ENCODE measurements at regions not wholly inside any gene's neighbourhood (a gene's known extent, or its start where the extent isn't known, plus 50 kb on each side); places are given as distances from the start of the nearest gene placed in this dataset.

DNA sequence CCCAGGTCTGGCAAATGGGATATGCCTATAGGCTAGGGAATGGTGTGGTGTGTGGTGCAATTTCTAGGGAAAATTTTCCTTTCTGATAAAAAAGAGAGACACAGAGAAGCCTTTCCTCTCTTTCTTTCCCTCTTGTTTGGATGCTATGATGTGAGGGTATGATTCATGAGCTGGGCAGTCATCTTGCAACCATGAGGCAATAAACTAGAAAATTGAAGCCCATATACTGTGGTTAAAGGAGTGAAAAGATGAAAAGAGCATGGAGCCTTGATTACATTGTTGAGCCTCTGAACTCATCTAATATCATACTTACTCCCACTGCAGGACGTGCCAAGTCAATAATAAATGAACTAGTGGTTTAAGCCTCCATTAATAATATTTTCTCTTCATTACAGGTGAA is 215.6 kb downstream of the HAUS1 start:
- Histone ChIP-seq H4K20me1 (ENCODE audit: control insufficient read depth, insufficient read depth, low read length, poor library complexity, severe bottlenecking) (no peaks in the 10 kb centered on the region), H3K4me1 (ENCODE audit: control insufficient read depth in 2 of 2, insufficient read depth in 2 of 2, low read length in 2 of 2) (peaks cover 4 to 8% of the 10 kb centered on the region in 2 donors), H3K4me2 (replicated peaks; ENCODE audit: low read depth, low read length, poor library complexity, severe bottlenecking) (no peak overlapping the region), H3K9ac (ENCODE audit: low read length) (no peak overlapping the region), H3K27ac (ENCODE audit: low read length in 2 of 2) (no peak overlapping the region), H3K9me3 (ENCODE audit: control extremely low read depth in 1 of 3, control insufficient read depth in 2 of 3, insufficient read depth in 1 of 3, low read length in 2 of 3) (no peaks in the 10 kb centered on the region), H3K4me3 (ENCODE audit: control extremely low read depth in 1 of 5, extremely low read depth in 1 of 5, insufficient read depth in 1 of 5, low read depth in 2 of 5, low read length in 4 of 5) (no peak overlapping the region), H2AFZ (ENCODE audit: insufficient read depth, low read depth, low read length, poor library complexity, severe bottlenecking) (no peak overlapping the region), H3K36me3 (replicated peaks in 1 of 2; ENCODE audit: control extremely low read depth in 1 of 2, control insufficient read depth in 1 of 2, extremely low read depth in 1 of 2, insufficient read depth in 2 of 2, low read length in 1 of 2) (no peaks in the 10 kb centered on the region), H3K79me2 (ENCODE audit: control insufficient read depth, insufficient read depth, low read length) (no peaks in the 10 kb centered on the region), H3K27me3 (replicated peaks in 1 of 4; ENCODE audit: control extremely low read depth in 1 of 4, control insufficient read depth in 3 of 4, insufficient read depth in 4 of 4, low read length in 3 of 4) (no peaks in the 10 kb centered on the region)
- Mint-ChIP-seq H3K27me3 (peaks cover 4% of the 10 kb centered on the region), H3K27ac (no peak overlapping the region), H3K4me3 (no peak overlapping the region), H3K4me1 (peaks cover 7% of the 10 kb centered on the region), H3K9me3 (ENCODE audit: insufficient read depth) (no peaks in the 10 kb centered on the region)
- WGBS (ENCODE audit: insufficient coverage): no CpG with 5 or more reads among the region's 1 CpG
- no peak for ATAC-seq (ENCODE audit: low read depth)
- ChIA-PET POLR2A (no interaction called here), CTCF (no interaction called here)
- DNase-seq: no peak
- intact Hi-C loops (cut with micrococcal nuclease): no loop called here
- TF ChIP-seq, protein P1, sequence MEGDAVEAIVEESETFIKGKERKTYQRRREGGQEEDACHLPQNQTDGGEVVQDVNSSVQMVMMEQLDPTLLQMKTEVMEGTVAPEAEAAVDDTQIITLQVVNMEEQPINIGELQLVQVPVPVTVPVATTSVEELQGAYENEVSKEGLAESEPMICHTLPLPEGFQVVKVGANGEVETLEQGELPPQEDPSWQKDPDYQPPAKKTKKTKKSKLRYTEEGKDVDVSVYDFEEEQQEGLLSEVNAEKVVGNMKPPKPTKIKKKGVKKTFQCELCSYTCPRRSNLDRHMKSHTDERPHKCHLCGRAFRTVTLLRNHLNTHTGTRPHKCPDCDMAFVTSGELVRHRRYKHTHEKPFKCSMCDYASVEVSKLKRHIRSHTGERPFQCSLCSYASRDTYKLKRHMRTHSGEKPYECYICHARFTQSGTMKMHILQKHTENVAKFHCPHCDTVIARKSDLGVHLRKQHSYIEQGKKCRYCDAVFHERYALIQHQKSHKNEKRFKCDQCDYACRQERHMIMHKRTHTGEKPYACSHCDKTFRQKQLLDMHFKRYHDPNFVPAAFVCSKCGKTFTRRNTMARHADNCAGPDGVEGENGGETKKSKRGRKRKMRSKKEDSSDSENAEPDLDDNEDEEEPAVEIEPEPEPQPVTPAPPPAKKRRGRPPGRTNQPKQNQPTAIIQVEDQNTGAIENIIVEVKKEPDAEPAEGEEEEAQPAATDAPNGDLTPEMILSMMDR (IDR thresholded peaks at IDR 0.05): no peak
- TF ChIP-seq EZH2 (IDR thresholded peaks at IDR 0.05; ENCODE audit: borderline replicate concordance, insufficient read depth, low read depth, low read length, poor library complexity, severe bottlenecking): no peak

DNA sequence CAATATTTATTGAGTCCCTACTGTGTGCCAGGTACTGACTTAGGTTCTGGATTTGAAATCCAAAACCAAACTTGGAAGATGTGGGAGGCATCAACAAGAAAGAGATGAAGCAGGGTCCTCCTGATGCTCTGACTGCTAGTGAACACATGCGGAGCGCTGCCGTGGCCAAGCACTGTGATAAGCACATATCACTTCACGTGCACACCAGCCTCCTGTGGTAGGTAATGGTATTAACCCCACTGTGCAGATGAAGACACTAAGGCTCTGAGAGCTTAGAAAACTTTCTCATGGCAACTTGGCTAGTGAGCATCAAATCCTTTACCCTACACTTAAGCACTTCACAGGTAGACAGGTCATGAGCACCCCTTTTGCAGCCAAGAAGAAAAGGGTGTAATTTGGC is 216.1 kb downstream of the HAUS1 start:
- Histone ChIP-seq H3K36me3 (replicated peaks in 1 of 2; ENCODE audit: control extremely low read depth in 1 of 2, control insufficient read depth in 1 of 2, extremely low read depth in 1 of 2, insufficient read depth in 2 of 2, low read length in 1 of 2) (no peaks in the 10 kb centered on the region), H3K27ac (ENCODE audit: low read length in 2 of 2) (no peak overlapping the region), H3K4me3 (ENCODE audit: control extremely low read depth in 1 of 5, extremely low read depth in 1 of 5, insufficient read depth in 1 of 5, low read depth in 2 of 5, low read length in 4 of 5) (no peak overlapping the region), H3K9me3 (ENCODE audit: control extremely low read depth in 1 of 3, control insufficient read depth in 2 of 3, insufficient read depth in 1 of 3, low read length in 2 of 3) (no peaks in the 10 kb centered on the region), H4K20me1 (ENCODE audit: control insufficient read depth, insufficient read depth, low read length, poor library complexity, severe bottlenecking) (no peaks in the 10 kb centered on the region), H3K4me1 (ENCODE audit: control insufficient read depth in 2 of 2, insufficient read depth in 2 of 2, low read length in 2 of 2) (peaks cover 4 to 8% of the 10 kb centered on the region in 2 donors), H3K4me2 (replicated peaks; ENCODE audit: low read depth, low read length, poor library complexity, severe bottlenecking) (no peak overlapping the region), H3K79me2 (ENCODE audit: control insufficient read depth, insufficient read depth, low read length) (no peaks in the 10 kb centered on the region), H2AFZ (ENCODE audit: insufficient read depth, low read depth, low read length, poor library complexity, severe bottlenecking) (no peak overlapping the region), H3K27me3 (replicated peaks in 1 of 4; ENCODE audit: control extremely low read depth in 1 of 4, control insufficient read depth in 3 of 4, insufficient read depth in 4 of 4, low read length in 3 of 4) (no peaks in the 10 kb centered on the region), H3K9ac (ENCODE audit: low read length) (no peak overlapping the region)
- 100% methylated on average over 3 of the region's 4 CpGs for WGBS (ENCODE audit: insufficient coverage)
- TF ChIP-seq, protein P1 (IDR thresholded peaks at IDR 0.05): no peak
- DNase-seq (no peak), ATAC-seq (ENCODE audit: low read depth) (no peak)
- Mint-ChIP-seq H3K4me1 (peaks cover 8% of the 10 kb centered on the region), H3K9me3 (ENCODE audit: insufficient read depth) (no peaks in the 10 kb centered on the region), H3K27me3 (peaks cover 4% of the 10 kb centered on the region), H3K27ac (no peak overlapping the region), H3K4me3 (no peak overlapping the region)
- ChIA-PET CTCF (no interaction called here), POLR2A (no interaction called here)
- intact Hi-C loops (cut with micrococcal nuclease): no loop called here

Data from B cell (primary cell).